NCI-H524 (cell line): ENCODE measurements at regions not wholly inside any gene's neighbourhood (a gene's known extent, or its start where the extent isn't known, plus 50 kb on each side); places are given as distances from the start of the nearest gene placed in this dataset.
"Not testable (repeated sequence)": the region's sequence is repeated elsewhere in the genome, so short reads cannot be mapped to it uniquely, and the experiment has no call there.

Experiments used
- DNase-seq, 2 experiments: peaks; one replicate each; lab custom pipeline; 2025; lab: John Stamatoyannopoulos, UW

DNA sequence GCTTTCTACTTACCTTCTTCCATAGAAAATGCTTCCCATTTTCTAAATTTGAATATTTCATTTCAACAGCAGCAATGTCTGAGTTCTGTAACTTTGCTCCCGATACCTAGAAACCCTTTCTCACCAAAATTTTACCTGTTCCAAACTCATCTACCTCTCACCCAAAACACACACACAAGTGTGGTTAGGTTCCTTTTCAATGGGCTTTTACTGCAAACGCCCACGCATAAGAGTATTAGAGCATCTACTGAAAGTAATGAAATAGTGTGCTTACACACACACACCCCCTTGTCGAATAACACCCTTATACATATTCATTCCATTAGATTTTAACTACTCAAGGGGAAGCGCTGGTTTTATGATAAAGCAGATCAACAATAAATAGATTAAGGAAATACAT lies 610.3 kb upstream of the AADAT start:
- DNase-seq, result no peak

DNA sequence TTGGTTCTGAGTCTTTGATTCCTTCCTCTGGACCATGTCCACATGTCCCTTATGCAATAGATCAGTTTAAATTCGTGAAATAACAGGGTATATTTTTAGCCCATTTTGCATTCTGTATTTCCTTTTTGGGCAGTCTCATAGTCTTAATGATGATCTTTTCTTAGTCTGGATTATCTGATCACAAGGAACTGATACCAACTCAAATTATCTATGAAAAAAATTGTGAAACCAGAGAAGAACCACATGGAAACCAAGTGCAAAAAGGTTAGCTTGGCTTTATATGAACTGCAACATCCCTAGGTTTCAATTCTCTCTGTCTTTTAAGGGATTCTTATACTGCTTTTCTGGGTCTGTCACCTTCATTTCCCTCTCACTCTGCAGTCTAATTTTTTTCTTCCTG lies 608.6 kb upstream of the AADAT start:
- no peak for DNase-seq

DNA sequence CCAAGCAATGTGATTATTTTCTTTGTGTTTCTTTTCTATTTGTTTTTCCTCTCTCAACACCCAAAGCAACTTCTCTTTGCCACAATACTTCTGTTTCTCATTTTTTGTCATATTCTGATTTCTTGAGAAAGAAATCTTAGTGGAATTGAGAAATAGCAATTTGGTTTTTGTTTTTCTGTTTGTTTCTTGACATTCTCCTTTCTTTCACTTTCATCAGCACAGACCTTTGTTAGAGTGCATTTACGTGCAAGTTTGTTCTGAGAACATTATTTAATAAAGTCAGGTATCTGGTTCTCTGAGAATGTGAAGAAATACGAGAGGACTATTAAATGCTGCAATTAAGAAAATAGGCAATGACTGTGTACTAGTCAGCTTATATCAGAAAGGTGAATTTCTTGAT lies 608.1 kb upstream of the AADAT start:
- DNase-seq, result no peak

DNA sequence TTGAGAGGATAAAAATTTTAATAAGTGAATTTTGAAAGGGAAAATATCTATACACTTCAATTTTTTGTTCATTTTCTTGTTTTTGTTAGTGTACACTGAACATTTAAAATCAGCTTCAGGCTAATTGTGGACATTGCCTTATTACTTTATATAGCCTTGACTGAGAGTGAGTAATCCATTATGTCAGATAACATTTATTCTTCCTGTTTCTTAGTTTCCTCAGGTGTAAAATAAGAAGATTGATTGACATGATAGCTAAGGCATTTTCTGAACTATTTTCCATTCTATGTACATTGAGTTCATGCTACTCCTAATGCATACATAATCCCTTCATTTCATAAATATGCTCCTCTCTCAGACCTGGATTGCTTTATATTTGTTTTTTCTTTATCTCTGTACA lies 607.3 kb upstream of the AADAT start:
- no peak for DNase-seq

DNA sequence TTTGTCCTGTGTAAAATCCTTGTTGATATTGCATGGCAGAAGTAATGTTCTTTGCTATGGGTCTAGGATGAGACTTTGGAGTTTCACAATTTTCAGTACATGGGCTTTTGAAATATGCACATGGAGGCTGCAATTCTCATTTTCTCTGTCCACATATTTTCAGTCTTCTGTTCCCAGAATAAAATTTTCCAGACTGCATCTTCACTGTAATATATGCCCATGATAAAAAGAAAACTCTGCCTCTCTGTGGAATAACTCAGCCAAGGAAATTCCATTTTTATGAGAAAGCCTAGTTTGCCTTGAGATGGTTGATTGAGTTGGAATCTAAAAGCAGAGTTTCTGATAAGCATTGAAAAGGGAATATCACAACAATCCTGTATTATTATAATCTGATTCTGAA lies 601.4 kb upstream of the AADAT start:
- no peak for DNase-seq

DNA sequence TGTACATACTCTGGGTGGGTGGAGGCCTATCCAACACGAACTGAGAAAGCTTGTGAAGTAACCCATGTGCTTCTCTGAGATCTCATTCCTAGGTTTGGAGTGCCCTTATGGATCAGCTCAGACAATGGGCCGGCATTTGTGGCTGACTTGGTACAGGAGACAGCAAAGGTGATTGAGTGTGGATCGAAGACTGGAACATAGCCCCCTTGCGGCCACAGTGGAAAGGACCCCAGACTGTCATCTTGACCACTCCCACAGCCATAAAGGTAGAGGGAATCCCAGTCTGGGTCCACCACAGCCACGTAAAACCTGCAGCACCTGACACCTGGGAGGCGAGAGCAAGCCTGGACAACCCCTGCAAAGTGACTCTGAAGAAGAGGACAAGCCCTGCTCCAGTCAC lies 598.0 kb upstream of the AADAT start:
- DNase-seq, result no peak

DNA sequence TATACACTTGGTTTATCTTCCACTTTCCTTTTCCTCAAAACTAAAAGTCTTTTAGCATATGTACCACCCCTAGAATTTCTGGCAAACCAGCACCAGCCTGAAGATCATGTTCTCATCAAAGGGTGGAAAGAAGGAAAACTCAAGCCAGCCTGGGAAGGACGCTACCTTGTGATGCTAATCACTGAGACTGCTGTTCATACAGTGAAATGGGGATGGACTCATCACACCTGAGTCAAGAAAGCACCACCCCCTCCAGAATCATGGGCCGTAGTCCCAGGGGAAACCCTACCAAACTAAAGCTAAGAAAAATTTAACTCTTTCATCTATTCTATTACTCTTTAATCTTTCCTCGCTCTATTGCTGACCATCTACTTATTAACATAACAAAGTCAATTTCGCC lies 595.9 kb upstream of the AADAT start:
- not testable (repeated sequence) for DNase-seq

DNA sequence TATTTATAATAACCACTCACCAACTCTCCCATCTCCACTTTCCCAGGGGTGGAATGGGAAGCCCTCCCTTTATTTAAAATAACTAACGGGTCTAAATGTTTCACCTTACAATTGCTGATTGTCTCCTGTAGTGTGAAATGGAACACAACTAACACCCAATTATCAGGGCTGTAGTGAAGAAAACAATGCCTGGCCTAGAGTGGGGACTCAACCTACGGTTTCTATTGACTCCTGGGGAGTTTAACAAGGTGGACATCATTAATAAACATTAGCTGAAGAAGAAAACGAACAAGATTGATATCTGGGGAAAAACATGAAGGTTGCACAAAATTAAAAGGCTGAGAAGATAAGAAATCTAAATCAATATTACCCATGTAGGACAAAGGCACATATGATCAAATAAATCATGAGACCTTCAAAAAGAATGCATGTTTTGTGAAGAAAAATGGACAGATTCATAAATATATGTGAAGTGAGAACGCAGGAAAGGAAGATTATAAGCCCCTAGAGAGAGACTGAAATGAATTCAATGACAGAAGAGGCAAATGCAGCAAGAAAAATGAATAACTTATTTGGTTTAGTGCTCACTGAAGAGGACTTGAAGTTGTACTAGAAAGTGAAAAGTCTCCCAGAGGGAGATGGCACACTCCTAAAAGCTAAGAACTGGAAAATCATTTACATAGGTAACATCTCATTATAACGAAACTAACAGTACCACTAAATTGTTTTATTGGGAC lies 593.0 kb upstream of the AADAT start:
- no peak for DNase-seq

DNA sequence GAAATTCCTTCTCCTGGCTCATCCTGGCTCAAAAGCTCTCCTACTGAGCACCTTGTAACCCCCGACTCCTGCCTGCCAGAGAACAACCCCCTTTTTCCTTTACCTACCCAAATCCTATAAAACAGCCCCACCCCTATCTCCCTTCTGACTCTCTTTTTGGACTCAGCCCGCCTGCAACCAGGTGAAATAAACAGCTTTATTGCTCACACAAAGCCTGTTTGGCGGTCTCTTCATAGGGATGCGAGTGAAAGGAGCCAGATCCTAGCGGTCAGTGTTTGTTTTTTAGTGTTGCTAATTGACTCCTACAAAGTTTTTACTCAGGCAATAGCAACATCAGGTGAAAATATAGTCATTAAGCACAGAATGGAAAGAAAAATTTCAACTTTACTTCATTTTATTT lies 592.3 kb upstream of the AADAT start:
- not testable (repeated sequence) for DNase-seq

DNA sequence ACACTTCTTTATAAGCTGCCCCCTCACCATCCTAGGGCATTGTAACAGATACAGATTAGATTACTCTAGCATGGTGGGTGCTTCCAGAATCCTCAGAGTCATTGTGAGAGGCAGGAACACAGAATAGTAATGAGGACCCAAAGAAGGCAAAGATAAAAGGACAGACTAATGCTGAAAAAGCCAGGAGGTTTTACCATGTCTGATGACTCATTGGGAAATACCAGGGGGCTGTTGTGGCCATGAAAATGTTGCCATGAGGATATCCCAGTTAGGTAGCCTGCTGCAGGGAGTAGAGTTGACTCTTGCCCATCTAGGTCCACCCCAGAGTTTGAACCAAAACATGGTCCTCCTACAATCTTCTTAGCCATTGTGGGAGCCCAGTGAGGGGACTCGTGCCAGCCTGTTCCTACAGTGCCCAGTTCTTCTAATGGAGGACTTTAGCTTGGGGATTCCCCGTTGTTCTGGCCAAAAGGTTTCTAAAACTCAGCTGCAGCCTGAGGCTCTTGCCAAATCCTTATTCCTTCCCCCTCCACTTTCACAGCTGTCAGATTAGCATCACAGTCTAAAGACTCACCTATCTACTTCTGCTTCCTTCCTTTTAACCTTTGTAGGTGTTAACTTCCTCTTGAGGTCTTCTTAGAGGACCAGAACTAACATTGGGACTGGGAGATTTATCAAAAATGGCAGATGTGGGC lies 586.0 kb upstream of the AADAT start:
- no peak for DNase-seq

DNA sequence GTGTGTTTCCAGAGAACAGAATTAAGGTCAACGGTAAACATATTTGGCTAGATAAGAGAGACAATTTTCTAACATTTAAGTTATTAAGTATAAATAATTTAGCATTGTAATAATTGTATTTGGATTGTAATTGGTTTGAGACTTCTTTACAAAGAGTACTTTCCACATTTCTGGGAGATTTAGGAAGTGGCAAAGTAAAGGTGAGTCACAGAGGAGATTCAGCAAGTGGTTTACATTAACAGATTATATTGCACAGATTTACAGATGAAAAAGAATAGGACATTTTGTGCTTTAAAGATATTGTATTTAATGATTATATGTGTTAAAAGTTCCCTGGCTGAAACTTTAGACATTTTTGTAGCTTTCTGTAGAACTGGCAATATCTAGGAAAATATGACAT lies 584.4 kb upstream of the AADAT start:
- no peak for DNase-seq

DNA sequence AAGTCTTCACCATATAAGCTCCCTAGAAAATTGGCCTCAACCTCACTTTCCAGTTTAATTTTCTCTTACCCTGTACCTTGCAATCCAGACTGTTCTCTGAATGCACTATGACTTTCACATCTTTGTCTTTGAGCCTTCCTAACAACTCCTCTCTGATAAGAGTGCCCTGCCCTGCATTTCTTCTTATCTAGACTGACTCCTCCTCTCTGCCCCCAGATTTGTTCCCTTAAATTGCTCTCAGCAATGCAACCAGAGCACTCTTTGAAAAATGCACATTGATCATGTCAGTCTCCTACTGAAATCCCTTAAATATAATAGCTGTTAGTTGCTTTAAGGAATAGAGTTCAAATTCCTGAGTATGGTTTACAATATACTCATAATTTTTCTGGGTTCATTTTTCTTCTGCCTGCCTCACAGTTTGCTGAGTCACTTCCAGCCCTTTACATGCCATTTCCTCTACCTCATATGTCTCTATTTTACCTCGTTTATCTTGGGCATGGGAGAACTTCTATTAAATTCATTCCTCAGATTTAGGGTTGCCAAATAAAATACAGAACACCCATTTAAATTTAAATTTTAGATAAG lies 582.7 kb upstream of the AADAT start:
- DNase-seq, result peak in 1 of 2 experiments; percentile 28

DNA sequence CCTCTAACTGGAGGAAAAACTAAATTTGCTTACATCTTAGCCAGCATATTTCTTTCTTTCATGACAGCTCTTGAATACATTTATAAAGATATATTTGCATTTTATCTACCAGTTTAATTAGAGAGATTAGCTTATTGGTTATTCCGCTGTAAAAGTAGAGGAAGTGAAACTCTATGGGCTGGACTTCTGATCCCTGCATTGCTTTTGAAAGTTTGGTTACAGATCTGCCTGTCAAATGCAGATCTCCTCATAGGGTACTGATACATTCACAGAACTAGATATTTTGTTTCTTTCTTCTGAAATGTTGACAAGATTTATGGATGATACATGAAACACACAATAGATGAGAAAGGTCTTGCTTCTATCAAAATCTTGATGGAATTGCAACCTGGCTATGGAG lies 581.4 kb upstream of the AADAT start:
- no peak for DNase-seq

DNA sequence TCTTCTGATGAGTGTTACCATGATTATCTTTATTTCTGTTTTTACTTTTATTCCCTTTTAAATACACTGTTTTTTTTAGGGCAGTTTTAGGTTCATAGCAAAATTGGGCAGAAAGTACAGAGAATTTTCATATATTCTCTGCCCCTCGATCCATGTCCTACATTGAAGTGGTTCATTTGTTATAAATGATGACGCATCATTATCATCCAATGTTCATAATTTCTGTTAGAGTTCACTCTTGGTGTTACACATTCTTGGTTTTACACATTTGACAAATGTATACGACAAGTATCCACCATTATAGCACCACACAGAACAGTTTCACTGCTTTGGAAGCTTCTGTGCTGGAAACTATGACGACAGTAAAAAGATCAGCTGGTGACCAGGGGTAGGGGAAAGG lies 578.1 kb upstream of the AADAT start:
- DNase-seq, result no peak

DNA sequence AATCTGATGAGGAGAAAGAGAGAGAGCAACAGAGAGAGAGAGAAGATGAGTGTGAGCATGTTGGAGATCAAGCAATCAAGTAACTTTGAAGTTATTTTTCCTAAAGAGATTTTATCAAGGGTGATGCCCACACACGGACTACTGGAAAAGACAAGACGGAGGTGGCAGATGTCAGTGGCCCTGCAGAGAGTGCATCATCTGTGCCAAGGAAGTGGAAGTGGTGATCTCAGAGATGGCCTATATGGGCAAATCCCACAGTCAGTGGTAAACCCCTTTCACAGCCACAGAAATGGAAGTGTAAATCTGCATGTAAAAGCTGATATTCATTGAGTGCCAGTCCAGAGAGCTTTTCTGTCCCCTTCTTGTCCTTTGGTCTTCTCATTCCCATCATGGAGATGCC lies 577.2 kb upstream of the AADAT start:
- no peak for DNase-seq

DNA sequence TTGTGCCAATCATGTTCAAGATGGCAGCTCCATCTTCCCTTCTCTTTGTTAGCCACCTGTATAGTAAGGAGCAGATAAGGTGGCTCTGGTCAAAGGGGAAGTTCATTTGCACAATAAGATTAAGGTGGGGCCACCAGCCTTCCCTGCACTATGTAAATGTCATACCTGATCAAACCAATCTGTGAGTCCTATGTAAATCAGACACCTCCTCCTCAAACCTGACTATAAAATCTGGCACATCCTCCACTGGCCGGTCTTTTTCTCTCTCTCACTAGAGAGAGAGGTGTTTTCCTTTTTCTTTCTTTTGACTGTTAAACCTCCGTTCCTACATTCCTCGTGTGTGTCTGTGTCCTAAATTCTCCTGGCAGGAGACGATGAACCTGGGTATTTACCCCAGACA lies 572.5 kb upstream of the AADAT start:
- DNase-seq, result no peak

DNA sequence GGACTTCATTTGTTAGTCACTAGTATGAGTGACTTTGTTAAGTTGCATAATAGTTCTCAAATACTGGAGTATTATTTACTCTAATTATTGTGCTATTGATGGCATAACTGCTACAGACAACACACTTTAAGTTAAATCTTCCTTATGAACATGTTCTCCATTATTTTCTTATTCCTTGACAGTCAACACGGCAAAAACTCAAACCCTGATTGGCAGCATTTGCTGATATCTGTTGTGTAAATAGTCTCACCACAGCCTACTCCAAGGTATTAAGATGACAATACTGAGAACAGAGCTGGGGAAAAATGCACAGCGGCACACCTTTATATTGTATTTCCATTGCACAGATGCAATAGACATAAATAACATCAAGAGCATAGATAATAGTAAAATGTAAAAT lies 568.0 kb upstream of the AADAT start:
- no peak for DNase-seq

DNA sequence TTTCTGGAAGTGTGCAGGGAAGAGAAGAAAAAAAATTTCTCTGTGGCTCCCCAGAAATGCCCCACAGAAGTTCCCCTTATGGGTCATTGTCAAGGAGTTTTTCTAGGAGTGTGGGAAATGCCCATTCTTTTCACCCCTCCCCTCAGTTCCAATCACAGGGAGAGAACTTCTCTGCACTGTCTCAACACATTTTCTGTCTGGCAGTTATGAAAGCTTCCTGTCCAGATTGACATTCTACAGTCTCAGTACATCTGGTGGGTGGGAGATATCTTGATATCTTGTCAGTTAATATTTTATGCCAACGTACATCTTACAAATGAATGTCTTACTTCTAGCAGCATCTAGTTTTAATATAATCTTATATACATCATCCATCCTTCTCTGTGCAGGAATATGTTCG lies 566.8 kb upstream of the AADAT start:
- no peak for DNase-seq

DNA sequence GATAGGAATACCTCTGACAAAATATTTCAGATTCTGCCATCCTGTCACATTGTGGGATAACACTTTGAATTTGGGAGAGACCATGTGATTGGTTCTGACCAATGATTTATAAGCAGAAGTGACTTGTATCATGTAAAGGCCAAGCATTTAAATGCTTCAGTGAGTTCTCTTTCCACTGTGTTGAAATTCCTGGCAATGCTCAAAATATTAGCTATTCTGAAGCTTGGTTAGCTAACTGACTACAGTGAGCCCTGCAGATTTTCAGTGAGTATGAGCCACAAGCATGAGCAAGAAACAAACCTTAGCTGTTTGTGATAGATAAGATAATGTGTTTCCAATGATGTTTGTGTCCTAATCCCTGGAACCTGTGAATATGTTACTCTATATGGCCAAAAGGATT lies 562.8 kb upstream of the AADAT start:
- DNase-seq, result no peak

DNA sequence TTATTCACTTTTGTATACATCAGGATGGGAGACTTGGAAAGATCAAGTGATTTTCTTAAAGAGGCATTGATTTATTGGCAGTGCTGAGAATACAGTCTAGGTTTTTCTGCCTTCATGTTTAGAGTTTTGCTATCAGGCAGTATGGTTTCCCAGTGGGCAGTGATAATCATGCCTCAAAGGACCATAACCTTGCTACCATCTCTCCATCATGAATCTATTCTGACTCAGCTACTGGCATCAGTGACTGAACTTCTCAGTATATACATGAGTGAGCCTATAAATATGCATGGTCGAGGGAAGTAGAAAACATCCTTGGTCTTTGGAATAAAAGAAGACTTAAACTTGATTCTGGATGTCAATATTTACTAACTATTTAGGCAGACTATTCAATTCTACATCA lies 562.0 kb upstream of the AADAT start:
- no peak for DNase-seq

DNA sequence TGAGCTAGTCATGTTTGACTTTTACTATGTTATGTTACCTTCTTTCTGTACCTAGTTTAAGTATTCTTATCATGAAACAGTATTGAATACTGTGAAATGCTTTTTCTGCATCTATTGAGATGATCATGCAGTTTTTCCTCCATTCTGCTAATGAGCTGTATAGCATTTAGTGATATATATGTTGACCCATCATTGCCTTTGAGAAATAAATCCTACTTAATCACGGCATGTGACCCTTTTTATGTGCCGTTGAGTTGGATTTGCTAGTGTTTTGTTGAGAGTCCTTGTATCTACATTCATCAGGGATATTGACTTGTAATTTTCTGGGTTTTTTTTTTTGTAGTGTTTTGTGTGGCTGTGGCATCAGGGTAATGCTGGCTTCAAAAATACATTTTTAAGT lies 537.7 kb upstream of the AADAT start:
- DNase-seq, result no peak

DNA sequence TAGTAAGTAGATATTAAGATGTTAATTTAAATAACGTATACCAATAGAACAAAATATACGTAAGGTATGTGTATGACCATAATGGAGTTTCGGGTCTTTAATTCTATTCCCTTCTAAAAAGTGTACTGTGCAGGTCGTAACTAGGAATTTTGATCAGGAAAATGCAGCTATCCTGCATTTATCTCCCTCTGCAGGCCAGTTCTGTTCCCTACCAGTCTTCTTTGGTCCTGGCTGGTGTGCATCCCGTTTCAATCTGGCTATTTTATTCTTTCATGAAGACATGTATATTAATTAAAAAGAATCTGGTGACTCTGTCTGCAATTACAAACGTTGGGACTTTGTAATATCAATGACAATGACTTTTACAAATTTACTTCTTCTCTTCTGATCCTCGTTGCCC lies 534.1 kb upstream of the AADAT start:
- DNase-seq, result no peak

DNA sequence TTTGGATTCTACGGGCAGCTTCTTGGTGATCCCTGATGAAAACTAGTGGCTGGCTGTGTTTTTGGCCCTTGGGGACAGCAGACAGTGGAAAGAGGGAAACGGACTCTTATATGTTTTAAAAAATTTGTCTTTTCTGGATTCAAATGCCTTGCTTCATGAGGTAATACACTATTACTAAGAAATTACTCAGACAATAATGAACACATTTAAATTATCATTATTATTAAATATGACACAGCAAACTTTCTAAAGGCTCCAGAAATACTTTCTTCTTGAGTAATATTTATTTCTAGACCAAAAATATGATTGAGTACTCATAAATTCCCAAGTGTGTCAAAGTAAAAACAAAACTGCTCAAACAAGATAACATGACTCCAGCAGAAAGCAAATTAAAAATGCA lies 520.7 kb upstream of the AADAT start:
- DNase-seq, result no peak

DNA sequence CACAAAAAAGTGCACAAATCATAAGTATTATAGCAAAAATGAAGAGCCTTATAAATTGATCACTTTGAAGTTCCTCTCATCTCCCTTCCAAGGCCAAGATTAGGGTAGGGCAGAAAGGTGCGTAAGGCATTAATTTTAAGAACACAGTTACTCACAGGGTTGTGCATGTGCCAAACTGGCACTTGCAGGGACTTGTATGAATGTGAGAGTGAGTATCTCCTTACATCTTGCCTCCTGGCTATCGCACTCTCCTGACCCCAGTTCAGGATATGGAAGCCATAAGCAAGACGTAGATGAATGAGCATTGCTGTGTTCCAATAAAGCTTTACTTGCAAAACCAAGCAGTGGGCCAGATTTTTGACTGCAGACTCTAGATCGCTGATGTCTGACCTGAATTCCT lies 510.1 kb upstream of the AADAT start:
- no peak for DNase-seq
